Heart left ventricle (tissue), 13 donors: ENCODE measurements at regions not wholly inside any gene's neighbourhood (a gene's known extent, or its start where the extent isn't known, plus 50 kb on each side); places are given as distances from the start of the nearest gene placed in this dataset.

Experiments used
- POLR2A ChIP-seq, 2 donors: fragments of 450-650 bp; IDR thresholded peaks; one replicate each; pipeline ENCODE4 v1.6.1; 2017; ENCODE audit warnings: antibody characterized with exemption in 2 of 2, mild to moderate bottlenecking in 2 of 2, moderate library complexity in 2 of 2
- TF ChIP-seq, protein P1 (sequence below), 12 donors: fragments of 200-600 bp; sonication (generic) in 4 of 12; IDR thresholded peaks; one replicate each; pipeline versions ENCODE4 v1.5.0 to v1.8.0; 2018 to 2022; ENCODE audit warnings: antibody characterized with exemption in 12 of 12, mild to moderate bottlenecking in 5 of 12
- donor health status: ischemic (EF 13 %, LVEDD 7.1; RV severe dilation, severe dysfunction).
- donor health status: DM: no; HTN: yes; CAD: no.
- donor health status: DM: no; HTN: no; CAD: no.
- donor health status: ischemic (EF 25% LVEDD 6.9; RV normal size, moderate dysfunction).
- donor health status: ischemic (EF 25% LVEDD 5.7; RV mildly dilated, moderate dysfunction).
- donor health status: ischemic (EF 35%, LVEDD 5.7; RV mildly dilated, moderate dysfunction).
- donor health status: nonischemic (EF 11% LVEDD 7.7; RV severe dilation, severe dysfunction).
- donor health status: DM: yes; HTN: yes; CAD: no.
- donor health status: PGD.
- donor health status: ischemic (EF 29% LVEDD 5.4; RV normal size, mild dysfunction).
- donor health status: nonischemic (EF 23%, LVEDD 6.1; RV moderate dilation, normal function).

DNA sequence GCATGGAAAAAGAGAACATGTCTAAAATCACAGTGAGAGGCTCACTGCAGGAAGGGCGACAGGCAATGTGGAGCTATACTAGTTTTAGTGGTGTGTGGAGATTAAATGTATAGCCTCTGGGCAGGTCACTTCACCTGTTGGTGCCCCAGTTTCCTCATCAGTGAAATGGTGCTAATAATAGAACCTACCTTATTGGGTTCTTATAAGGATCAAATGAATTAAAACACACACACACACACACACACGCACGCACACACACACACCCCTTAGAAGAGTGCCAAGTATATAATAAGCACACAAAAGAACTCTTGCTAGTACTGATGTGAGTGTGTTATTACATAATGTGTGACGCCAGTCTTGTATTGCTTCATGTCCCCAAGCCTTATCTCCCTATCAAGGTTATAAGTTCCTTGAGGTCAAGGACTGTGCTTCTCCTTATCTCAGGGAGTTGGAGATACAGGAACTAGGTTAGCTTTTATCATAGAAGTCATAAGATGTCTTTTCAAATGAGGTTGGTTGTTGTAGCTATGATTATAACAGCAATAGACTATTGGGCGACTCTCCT, 98.0 kb upstream of the CXCR4 start:
- TF ChIP-seq, protein P1, sequence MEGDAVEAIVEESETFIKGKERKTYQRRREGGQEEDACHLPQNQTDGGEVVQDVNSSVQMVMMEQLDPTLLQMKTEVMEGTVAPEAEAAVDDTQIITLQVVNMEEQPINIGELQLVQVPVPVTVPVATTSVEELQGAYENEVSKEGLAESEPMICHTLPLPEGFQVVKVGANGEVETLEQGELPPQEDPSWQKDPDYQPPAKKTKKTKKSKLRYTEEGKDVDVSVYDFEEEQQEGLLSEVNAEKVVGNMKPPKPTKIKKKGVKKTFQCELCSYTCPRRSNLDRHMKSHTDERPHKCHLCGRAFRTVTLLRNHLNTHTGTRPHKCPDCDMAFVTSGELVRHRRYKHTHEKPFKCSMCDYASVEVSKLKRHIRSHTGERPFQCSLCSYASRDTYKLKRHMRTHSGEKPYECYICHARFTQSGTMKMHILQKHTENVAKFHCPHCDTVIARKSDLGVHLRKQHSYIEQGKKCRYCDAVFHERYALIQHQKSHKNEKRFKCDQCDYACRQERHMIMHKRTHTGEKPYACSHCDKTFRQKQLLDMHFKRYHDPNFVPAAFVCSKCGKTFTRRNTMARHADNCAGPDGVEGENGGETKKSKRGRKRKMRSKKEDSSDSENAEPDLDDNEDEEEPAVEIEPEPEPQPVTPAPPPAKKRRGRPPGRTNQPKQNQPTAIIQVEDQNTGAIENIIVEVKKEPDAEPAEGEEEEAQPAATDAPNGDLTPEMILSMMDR (IDR thresholded peaks at IDR 0.05), result no peak
- no peak for TF ChIP-seq POLR2A (IDR thresholded peaks at IDR 0.05)
